ENCODE measurements at regions not wholly inside any gene's neighbourhood (a gene's known extent, or its start where the extent isn't known, plus 50 kb on each side); places are given as distances from the start of the nearest gene placed in this dataset.

- no peak for DNase-seq (ENCODE audit: low read depth in 2 of 2)
These were observed 166.4 kb downstream of the TANC2 start for GRCh38 chr17:63132459-63132911.

- no peak for DNase-seq (ENCODE audit: low read depth in 2 of 2)
These were observed 167.5 kb downstream of the TANC2 start for GRCh38 chr17:63133491-63133890.

GRCh38 chr17:63134867-63135266 lies 168.8 kb downstream of the TANC2 start:
- DNase-seq (ENCODE audit: low read depth in 2 of 2) = no peak

- no peak for DNase-seq (ENCODE audit: low read depth in 2 of 2)
These were observed 170.5 kb downstream of the TANC2 start for GRCh38 chr17:63136369-63137012.

GRCh38 chr17:63137163-63137562 lies 171.1 kb downstream of the TANC2 start:
- no peak for DNase-seq (ENCODE audit: low read depth in 2 of 2)

- no peak for DNase-seq (ENCODE audit: low read depth in 2 of 2)
These were observed 172.7 kb downstream of the TANC2 start for GRCh38 chr17:63138713-63139112.

GRCh38 chr17:63139356-63139755 lies 173.3 kb downstream of the TANC2 start:
- no peak for DNase-seq (ENCODE audit: low read depth in 2 of 2)

GRCh38 chr17:63140255-63140654 lies 174.2 kb downstream of the TANC2 start:
- DNase-seq (ENCODE audit: low read depth in 2 of 2) = no peak

GRCh38 chr17:63142836-63143235 lies 176.8 kb downstream of the TANC2 start:
- no peak for DNase-seq (ENCODE audit: low read depth in 2 of 2)

DNA sequence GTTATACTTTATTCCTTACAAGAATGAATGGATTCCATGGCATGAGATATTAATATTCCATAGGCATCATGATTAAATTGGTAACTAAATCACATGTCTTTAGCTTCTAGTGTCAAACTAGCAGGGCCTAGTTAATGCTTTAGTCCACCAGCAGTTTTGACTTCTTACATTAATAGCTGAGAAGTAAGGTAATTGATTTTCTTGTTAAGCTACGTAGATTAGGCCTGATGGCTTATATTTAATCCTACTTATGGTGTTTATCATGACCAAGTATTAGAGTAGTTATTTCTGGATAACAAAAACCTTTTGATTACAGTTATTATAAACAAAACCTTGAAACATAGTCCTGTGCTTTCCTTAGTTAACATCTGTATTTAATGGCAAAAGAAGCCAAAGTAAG lies 184.5 kb downstream of the TANC2 start:
- no peak for DNase-seq (ENCODE audit: low read depth in 2 of 2)

DNA sequence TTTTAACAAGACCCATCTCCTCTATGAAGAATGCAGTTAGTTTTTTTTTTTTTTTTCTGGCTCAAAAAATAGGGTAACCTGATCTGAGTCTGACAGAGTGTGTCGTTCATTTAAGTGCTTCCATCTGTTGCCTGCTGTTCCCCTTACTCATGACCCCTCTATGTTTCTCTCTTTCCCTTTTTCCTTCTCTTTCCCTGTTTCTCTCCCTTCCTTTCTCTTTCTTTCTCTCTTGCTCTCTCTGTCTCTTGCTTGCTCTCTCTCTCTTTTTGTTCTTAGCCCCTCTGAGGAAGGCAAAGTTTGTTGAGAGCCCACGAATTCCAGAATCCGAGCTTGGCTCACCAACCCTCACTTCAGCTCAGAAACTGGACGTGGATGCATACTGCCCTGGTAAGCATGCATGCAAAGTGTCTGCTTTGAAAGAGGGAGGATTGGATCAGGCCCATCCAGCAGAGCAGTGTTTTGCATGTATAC lies 185.0 kb downstream of the TANC2 start:
- no peak for DNase-seq (ENCODE audit: low read depth in 2 of 2)

- no peak for DNase-seq (ENCODE audit: low read depth in 2 of 2)
These were observed 186.0 kb downstream of the TANC2 start for GRCh38 chr17:63151941-63152523.

DNA sequence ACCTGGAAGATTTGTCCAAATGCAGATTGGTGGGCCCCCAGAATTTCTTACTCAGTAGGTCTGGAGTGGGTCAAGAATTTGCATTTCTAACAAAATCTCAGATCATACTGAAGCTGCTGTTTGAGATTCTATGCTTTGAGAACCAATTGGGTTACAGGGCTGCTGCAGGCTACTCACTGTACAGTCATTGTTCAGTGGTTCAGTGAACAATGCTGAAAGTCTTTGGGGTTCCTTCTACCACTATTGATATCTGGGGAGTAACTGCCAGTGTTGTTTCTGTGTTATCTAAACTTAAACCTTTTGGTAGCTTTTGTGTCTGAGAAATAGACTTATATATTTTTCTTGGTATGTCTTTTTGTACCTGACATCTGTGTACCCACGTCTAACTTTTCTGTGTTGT lies 187.5 kb downstream of the TANC2 start:
- no peak for DNase-seq (ENCODE audit: low read depth in 2 of 2)

DNA sequence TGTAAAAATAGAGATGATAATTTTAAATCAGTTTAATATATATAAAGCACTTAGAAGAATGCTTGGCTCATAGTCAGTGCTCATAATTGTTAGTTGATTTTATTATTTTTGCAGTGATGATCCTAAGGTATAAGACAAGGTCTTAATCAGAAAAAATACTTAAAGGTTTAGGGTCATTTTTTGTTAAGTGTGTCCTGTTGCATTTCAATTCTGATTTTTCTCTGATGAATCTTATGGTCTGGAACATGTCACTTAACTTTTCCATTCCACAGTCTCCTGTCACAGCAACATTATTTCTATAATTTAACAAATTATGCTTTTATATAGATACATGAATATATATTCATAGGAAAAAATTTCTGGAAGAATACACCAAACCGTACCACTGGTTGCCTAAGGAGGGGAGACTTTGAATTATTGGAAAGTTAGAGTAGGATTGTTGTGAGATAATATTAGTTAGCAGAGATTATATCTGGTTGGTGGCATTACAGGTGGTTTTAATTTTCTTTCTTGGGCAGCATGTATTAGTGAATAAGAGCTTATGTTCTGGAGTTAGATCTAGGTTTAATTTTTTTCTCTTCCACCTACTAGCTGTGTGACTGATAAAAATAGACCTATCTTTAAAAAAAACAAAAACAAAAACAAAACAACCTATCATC lies 188.7 kb downstream of the TANC2 start:
- no peak for DNase-seq (ENCODE audit: low read depth in 2 of 2)

DNA sequence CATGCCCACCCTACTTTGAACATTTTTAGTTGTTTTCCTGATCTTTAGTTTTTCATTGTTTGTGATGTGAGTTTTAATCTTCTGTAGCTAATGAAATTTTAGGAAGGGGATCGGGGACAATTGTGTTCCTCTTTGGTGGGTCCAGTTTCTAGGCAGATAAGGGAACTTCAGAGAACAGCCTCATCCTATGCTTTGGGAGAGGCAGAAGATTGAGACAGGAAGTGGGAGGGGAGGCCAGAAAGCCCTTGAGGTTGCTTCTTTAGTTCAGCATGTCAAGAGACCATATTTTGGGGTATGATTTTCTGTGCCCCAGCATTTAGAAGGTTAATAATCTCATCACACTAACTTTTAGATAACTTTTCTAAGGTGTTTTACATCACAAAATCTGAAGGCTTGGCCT lies 191.0 kb downstream of the TANC2 start:
- no peak for DNase-seq (ENCODE audit: low read depth in 2 of 2)

DNA sequence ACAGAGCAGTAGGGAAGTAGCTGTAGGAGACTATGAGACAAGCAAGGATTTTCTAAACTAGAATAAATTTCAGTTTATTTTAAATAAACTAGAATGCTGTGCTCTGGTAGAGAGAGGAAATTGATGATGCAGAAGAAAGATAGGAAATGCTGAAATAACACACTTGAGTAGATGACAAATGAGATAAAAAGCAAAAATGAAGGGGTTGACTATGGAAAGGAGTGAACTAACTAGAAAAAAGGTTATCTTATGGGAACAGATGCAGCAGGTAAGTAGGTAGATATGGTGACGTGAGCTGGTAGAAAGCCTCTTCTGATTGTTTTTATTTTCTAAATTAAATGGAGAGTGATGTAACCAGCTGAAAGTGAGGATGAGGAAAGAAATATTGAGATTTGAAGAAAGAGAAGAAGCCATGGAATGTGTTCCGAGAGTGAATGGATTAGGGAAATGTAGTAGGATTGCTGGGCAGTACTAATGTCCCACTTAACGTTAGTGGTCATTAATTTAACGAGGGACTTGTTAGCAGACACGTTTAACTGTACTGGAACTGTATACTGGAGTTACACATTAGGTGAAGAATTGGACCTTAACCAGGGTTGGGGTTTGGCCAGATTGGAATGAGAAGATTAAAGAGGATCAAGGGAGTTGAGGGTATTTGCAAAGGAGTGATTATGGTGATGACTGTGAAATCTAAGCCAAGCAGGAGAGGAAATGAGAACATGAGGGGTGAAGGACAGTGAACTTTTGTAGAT lies 196.5 kb downstream of the TANC2 start:
- DNase-seq (ENCODE audit: low read depth in 2 of 2) = no peak

- DNase-seq (ENCODE audit: low read depth in 2 of 2) = no peak
These were observed 197.1 kb downstream of the TANC2 start for GRCh38 chr17:63163158-63163520.

- no peak for DNase-seq (ENCODE audit: low read depth in 2 of 2)
These were observed 199.4 kb downstream of the TANC2 start for GRCh38 chr17:63165400-63165799.

DNA sequence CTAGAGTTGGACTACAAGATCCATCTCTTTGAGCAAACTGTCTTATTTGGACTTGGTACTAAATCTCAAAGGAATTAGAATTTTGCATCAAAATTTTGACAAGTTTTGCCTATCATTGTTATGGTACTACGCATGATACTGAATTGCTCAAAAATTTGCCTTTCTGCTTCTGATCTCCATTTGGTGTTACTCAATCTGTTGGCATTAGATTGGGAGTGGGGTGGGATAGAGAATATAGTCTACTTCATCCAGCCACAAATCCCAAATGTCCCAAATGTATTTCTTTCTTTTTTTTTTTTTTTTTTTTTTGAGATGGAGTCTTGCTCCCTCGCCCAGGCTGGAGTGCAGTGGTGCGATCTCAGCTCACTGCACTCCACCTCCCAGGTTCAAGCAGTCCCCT lies 204.8 kb downstream of the TANC2 start:
- DNase-seq (ENCODE audit: low read depth in 2 of 2) = no peak

GRCh38 chr17:63171428-63172393 lies 205.7 kb downstream of the TANC2 start:
- DNase-seq (ENCODE audit: low read depth in 2 of 2) = no peak

- DNase-seq (ENCODE audit: low read depth in 2 of 2) = no peak
These were observed 207.4 kb downstream of the TANC2 start for GRCh38 chr17:63173450-63173849.

All from stimulated activated CD4-positive, alpha-beta T cell treated with anti-CD3 and anti-CD28 coated beads, Interleukin-15, amount 100 ng/mL, for 48 hours (primary cell).